Transverse colon (tissue), 4 donors: ENCODE measurements at regions not wholly inside any gene's neighbourhood (a gene's known extent, or its start where the extent isn't known, plus 50 kb on each side); places are given as distances from the start of the nearest gene placed in this dataset.
"Not testable (repeated sequence)": the region's sequence is repeated elsewhere in the genome, so short reads cannot be mapped to it uniquely, and the experiment has no call there.

Experiments used
- DNase-seq: peaks from one replicate; pipeline ENCODE4 v3.0.0-alpha.2; 2019
- H3K27ac ChIP-seq, 4 donors: fragments of 200-600 bp; sonication (generic); 2 replicates each; pipeline ENCODE4 v1.5.1; 2016 to 2018; ENCODE audit warnings: inconsistent platforms in 4 of 4
- H3K27me3 ChIP-seq: fragments of 200-600 bp; sonication (generic); 2 replicates; pipeline ENCODE4 v1.5.1; 2017; ENCODE audit warnings: inconsistent platforms
- H3K36me3 ChIP-seq, 4 donors: fragments of 200-600 bp; sonication (generic); 2 replicates each; pipeline ENCODE4 v1.5.1; 2017 to 2019; ENCODE audit warnings: inconsistent platforms in 4 of 4
- H3K4me1 ChIP-seq, 4 donors: fragments of 200-600 bp; sonication (generic); 2 replicates each; pipeline ENCODE4 v1.5.1; 2017 to 2020; ENCODE audit warnings: inconsistent platforms in 4 of 4
- H3K4me3 ChIP-seq, 4 donors: fragments of 200-600 bp; sonication (generic); 1 replicate in 1 of 4; 2 replicates in 3 of 4; pipeline versions ENCODE4 v1.5.1 to v1.6.1; 2017 to 2019; ENCODE audit warnings: inconsistent platforms in 4 of 4
- H3K9me3 ChIP-seq, 2 donors: fragments of 200-600 bp; sonication (generic); 2 replicates each; pipeline ENCODE4 v1.5.1; 2017 to 2019; ENCODE audit warnings: inconsistent platforms in 2 of 2
- CTCF ChIP-seq, 5 experiments: fragments of 200-600 bp in 3 of 5; fragments of 450-650 bp in 2 of 5; sonication (generic) in 3 of 5; IDR thresholded peaks; 1 replicate in 2 of 5; 2 replicates in 3 of 5; pipeline ENCODE4 v1.5.1; 2016 to 2017; ENCODE audit warnings: antibody characterized with exemption in 5 of 5, inconsistent platforms in 3 of 5, mild to moderate bottlenecking in 2 of 5, moderate library complexity in 1 of 5
- EP300 ChIP-seq: sonication (generic); formaldehyde crosslinking; IDR thresholded peaks from one replicate; pipeline ENCODE4 v1.6.1; 2017; ENCODE audit warnings: antibody characterized with exemption, low read depth
- POLR2A ChIP-seq: fragments of 450-650 bp; IDR thresholded peaks from one replicate; pipeline ENCODE4 v1.6.1; 2016; ENCODE audit warnings: antibody characterized with exemption, mild to moderate bottlenecking, moderate library complexity
- POLR2AphosphoS5 ChIP-seq, 3 donors: sonication (generic); formaldehyde crosslinking; IDR thresholded peaks; one replicate each; pipeline ENCODE4 v1.6.1; 2016; ENCODE audit warnings: antibody characterized with exemption in 3 of 3
- WGBS, 2 donors: methylation state at CpG; one replicate each; pipeline ENCODE4 v1.1.5; 2018; ENCODE audit warnings: low coverage in 1 of 2; 5-methylcytosine and 5-hydroxymethylcytosine counted together
- in situ Hi-C, 4 donors: fragments of 200-750 bp; cut with MboI; loops; one replicate each; pipeline versions ENCODE4 v1.15.0 to v1.15.1; 2017; ENCODE audit warnings: low sequenced_read_pairs in 3 of 4, low pct_ligation_motif_present in 1 of 4, low pct_unique_long_range_greater_than_20kb in 1 of 4
- intact Hi-C: fragments of 100-400 bp; cut with DNase I; formaldehyde crosslinking; loops from one replicate; pipeline ENCODE4 v1.15.1; 2023; ENCODE audit warnings: low total_unique reads

DNA sequence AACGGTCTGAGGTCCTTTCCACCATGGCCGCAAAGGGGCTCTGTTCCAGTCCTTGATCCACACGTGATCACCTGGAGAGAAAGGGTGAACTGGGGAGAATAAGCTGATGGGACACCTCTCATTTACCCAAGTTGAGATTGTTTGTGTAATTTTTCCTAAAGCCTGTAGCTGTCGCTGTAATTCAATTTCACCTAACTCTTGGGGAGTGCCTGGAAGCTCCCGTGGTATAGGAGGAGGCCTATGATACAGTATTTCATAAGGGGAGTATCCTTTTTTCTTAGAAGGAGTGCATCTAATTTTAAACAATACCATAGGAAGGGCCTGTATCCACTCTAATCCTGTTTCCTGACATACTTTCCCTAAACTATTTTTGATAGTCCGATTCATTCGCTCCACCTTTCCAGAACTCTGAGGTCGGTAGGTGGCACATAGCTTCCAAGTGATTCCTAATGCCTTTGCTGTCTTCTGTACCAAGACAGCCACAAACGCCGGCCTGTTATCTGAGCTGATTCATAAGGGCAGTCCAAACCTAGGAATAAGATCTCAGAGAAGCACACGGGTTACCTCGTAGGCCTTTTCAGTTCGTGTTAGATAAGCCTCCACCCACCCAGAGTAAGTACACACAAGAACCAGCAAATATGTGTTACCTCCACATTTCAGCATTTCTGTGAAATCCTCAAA is 78.9 kb upstream of the VEPH1 start:
- in situ Hi-C loops, H3K27ac ChIP-seq, intact Hi-C loops, H3K27me3 ChIP-seq, H3K4me3 ChIP-seq, DNase-seq, H3K4me1 ChIP-seq, H3K36me3 ChIP-seq, H3K9me3 ChIP-seq: not testable (repeated sequence)
- peak in 1 of 5 experiments; percentile 4 for TF ChIP-seq CTCF (IDR thresholded peaks at IDR 0.05)
- WGBS, 2 donors: 71 to 80% methylated on average over 8 to 13 of the region's 13 CpGs

- DNase-seq: no peak
- no peak overlapping the region for H3K4me3 ChIP-seq
- no peaks in the 10 kb centered on the region for H3K4me1 ChIP-seq
- no peaks in the 10 kb centered on the region for H3K27me3 ChIP-seq
- no peak overlapping the region for H3K27ac ChIP-seq
- in situ Hi-C loops (no loop called here), intact Hi-C loops (no loop called here)
- H3K36me3 ChIP-seq: no peaks in the 10 kb centered on the region
- WGBS, 2 donors: 56 to 64% methylated on average over 5 of the region's 5 CpGs
- no peaks in the 10 kb centered on the region for H3K9me3 ChIP-seq
- TF ChIP-seq CTCF (IDR thresholded peaks at IDR 0.05) (no peak), EP300 (no peak), POLR2AphosphoS5 (IDR thresholded peaks at IDR 0.05) (no peak), POLR2A (no peak)
Measured at GRCh38 chr3:157581371-157581770, 78.2 kb upstream of the VEPH1 start.

- WGBS, 2 donors: 48 to 76% methylated on average over 3 of the region's 3 CpGs
- Histone ChIP-seq H3K27ac (no peak overlapping the region), H3K9me3 (no peaks in the 10 kb centered on the region), H3K4me1 (no peaks in the 10 kb centered on the region), H3K4me3 (no peak overlapping the region), H3K36me3 (no peaks in the 10 kb centered on the region), H3K27me3 (no peaks in the 10 kb centered on the region)
- DNase-seq: no peak
- intact Hi-C loops (no loop called here), in situ Hi-C loops (no loop called here)
- TF ChIP-seq POLR2AphosphoS5 (IDR thresholded peaks at IDR 0.05) (no peak), POLR2A (no peak), CTCF (IDR thresholded peaks at IDR 0.05) (no peak), EP300 (no peak)
Measured at GRCh38 chr3:157578181-157578580, 75.0 kb upstream of the VEPH1 start.

DNA sequence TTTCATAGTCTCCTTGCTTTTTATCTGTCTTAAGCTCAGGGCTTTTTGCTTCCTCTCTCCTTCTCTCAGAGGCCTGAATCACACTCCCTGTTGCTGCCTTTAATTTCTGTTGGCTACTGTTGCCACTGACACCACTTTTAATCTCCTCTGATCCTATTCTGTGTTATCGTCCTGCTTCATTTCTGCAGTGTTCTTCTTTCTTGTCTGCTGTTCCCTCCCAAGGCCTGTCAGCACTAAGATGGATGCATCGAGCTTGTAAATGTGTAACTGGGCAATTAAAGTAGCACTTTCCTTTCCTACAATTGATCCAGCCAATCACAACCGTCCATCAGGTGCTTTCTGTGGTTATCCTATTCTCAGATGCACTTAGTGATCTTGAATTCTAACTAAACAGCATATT is 71.3 kb upstream of the VEPH1 start:
- H3K27ac ChIP-seq: no peak overlapping the region
- H3K36me3 ChIP-seq: no peaks in the 10 kb centered on the region
- H3K4me1 ChIP-seq: no peaks in the 10 kb centered on the region
- DNase-seq: no peak
- no peaks in the 10 kb centered on the region for H3K27me3 ChIP-seq
- no peaks in the 10 kb centered on the region for H3K9me3 ChIP-seq
- no peak for TF ChIP-seq POLR2AphosphoS5 (IDR thresholded peaks at IDR 0.05)
- no peak for TF ChIP-seq EP300
- TF ChIP-seq CTCF (IDR thresholded peaks at IDR 0.05): no peak
- no peak for TF ChIP-seq POLR2A
- no peak overlapping the region for H3K4me3 ChIP-seq
- WGBS, 2 donors: 35 to 39% methylated on average over 2 to 3 of the region's 3 CpGs
- intact Hi-C loops (no loop called here), in situ Hi-C loops (no loop called here)
